Spleen (tissue), 11 donors: ENCODE measurements at regions not wholly inside any gene's neighbourhood (a gene's known extent, or its start where the extent isn't known, plus 50 kb on each side); places are given as distances from the start of the nearest gene placed in this dataset.

Source experiments
- DNase-seq: peaks from one replicate; pipeline ENCODE4 v3.0.0-alpha.2; 2020
- H3K27ac ChIP-seq, 8 donors: fragments of 200-600 bp; sonication (generic) in 7 of 8; 1 replicate in 4 of 8; 2 replicates in 4 of 8; pipeline versions ENCODE4 v1.5.0 to v1.8.0; 2016 to 2021; ENCODE audit warnings: inconsistent platforms in 4 of 8, mild to moderate bottlenecking in 4 of 8, moderate library complexity in 1 of 8
- H3K27me3 ChIP-seq, 7 donors: fragments of 200-600 bp; sonication (generic) in 6 of 7; replicated peaks in 1 of 7; 1 replicate in 4 of 7; 2 replicates in 3 of 7; pipeline versions ENCODE4 v1.5.0 to v1.8.0; 2016 to 2021; ENCODE audit warnings: inconsistent platforms in 3 of 7, mild to moderate bottlenecking in 1 of 7
- H3K36me3 ChIP-seq, 6 donors: fragments of 200-600 bp; sonication (generic) in 5 of 6; 1 replicate in 4 of 6; 2 replicates in 2 of 6; pipeline versions ENCODE4 v1.5.0 to v1.8.0; 2016 to 2021; ENCODE audit warnings: inconsistent platforms in 2 of 6
- H3K4me1 ChIP-seq, 6 donors: fragments of 200-600 bp; sonication (generic) in 5 of 6; 1 replicate in 3 of 6; 2 replicates in 3 of 6; pipeline versions ENCODE4 v1.5.0 to v1.8.0; 2016 to 2021; ENCODE audit warnings: inconsistent platforms in 3 of 6
- H3K4me3 ChIP-seq, 8 donors: fragments of 200-600 bp; sonication (generic) in 7 of 8; 1 replicate in 4 of 8; 2 replicates in 4 of 8; pipeline versions ENCODE4 v1.5.0 to v1.8.0; 2016 to 2021; ENCODE audit warnings: inconsistent platforms in 4 of 8, mild to moderate bottlenecking in 4 of 8, moderate library complexity in 2 of 8
- H3K9me3 ChIP-seq, 8 donors: fragments of 200-600 bp; sonication (generic) in 7 of 8; 1 replicate in 4 of 8; 2 replicates in 4 of 8; pipeline versions ENCODE4 v1.5.0 to v1.8.0; 2016 to 2021; ENCODE audit warnings: inconsistent platforms in 4 of 8
- POLR2A ChIP-seq, 3 donors: fragments of 450-650 bp; IDR thresholded peaks; one replicate each; pipeline ENCODE4 v1.5.1; 2017; ENCODE audit warnings: antibody characterized with exemption in 3 of 3, mild to moderate bottlenecking in 1 of 3
- POLR2AphosphoS5 ChIP-seq, 3 donors: sonication (generic); formaldehyde crosslinking; IDR thresholded peaks; one replicate each; pipeline ENCODE4 v1.5.1; 2017; ENCODE audit warnings: antibody characterized with exemption in 3 of 3
- WGBS, 5 donors: extraction: QIAGEN DNeasy Blood & Tissue Kit in 3 of 5; methylation state at CpG; one replicate each; pipeline versions ENCODE4 v1.1.5 to v1.1.7; 2013 to 2018; 5-methylcytosine and 5-hydroxymethylcytosine counted together
- intact Hi-C: fragments of 100-400 bp; cut with DNase I; formaldehyde crosslinking; loops from one replicate; pipeline ENCODE4 v1.15.0; 2023; ENCODE audit warnings: low total_unique reads
- TF ChIP-seq, protein P1 (sequence below), 11 experiments: fragments of 200-600 bp in 7 of 11; fragments of 450-650 bp in 4 of 11; sonication (generic) in 4 of 11; IDR thresholded peaks in 8 of 11; conservative IDR thresholded peaks in 3 of 11; 1 replicate in 7 of 11; 2 replicates in 4 of 11; pipeline versions ENCODE4 v1.4.0 to v1.8.0; 2016 to 2021; ENCODE audit warnings: antibody characterized with exemption in 11 of 11, inconsistent platforms in 4 of 11, mild to moderate bottlenecking in 1 of 11
- donor health status: healthy with polysubstance abuse.
- donor health status: DM: no; HTN: no; CAD: no; lungs with moderate emphysema.
- donor health status: DM: no; HTN: no; CAD: no.
- donor health status: Bipolar disorder and iron deficiency.
- donor health status: healthy.
- donor health status: DM: no; HTN: no; CAD: no.
- donor health status: DM: yes; HTN: yes; CAD: no.

DNA sequence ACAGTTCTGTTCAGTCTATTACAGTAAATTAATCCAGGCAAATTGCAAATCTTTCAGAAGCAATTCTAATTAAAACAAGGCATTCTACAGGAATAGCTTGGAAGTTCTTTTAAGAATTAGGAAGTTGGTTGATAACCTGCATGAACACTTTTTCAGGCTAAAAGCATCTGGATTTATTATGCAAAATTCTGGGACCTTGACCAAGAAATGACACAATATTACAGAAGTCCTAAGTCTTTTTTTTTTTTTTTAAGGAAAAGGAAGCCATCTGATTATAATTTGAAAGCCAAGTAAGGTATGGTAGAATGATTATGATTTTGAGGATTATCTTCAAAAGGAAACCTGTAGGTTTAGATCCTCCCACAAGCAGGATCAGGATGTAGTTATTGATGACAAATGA, 74.7 kb upstream of the KCNK2 start:
- no peak overlapping the region for H3K27ac ChIP-seq
- TF ChIP-seq, protein P1, sequence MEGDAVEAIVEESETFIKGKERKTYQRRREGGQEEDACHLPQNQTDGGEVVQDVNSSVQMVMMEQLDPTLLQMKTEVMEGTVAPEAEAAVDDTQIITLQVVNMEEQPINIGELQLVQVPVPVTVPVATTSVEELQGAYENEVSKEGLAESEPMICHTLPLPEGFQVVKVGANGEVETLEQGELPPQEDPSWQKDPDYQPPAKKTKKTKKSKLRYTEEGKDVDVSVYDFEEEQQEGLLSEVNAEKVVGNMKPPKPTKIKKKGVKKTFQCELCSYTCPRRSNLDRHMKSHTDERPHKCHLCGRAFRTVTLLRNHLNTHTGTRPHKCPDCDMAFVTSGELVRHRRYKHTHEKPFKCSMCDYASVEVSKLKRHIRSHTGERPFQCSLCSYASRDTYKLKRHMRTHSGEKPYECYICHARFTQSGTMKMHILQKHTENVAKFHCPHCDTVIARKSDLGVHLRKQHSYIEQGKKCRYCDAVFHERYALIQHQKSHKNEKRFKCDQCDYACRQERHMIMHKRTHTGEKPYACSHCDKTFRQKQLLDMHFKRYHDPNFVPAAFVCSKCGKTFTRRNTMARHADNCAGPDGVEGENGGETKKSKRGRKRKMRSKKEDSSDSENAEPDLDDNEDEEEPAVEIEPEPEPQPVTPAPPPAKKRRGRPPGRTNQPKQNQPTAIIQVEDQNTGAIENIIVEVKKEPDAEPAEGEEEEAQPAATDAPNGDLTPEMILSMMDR (IDR thresholded peaks at IDR 0.05 in 8 of 11, conservative IDR thresholded peaks at IDR 0.05 in 3 of 11) = no peak
- TF ChIP-seq POLR2A (IDR thresholded peaks at IDR 0.05) (no peak), POLR2AphosphoS5 (IDR thresholded peaks at IDR 0.05) (no peak)

DNA sequence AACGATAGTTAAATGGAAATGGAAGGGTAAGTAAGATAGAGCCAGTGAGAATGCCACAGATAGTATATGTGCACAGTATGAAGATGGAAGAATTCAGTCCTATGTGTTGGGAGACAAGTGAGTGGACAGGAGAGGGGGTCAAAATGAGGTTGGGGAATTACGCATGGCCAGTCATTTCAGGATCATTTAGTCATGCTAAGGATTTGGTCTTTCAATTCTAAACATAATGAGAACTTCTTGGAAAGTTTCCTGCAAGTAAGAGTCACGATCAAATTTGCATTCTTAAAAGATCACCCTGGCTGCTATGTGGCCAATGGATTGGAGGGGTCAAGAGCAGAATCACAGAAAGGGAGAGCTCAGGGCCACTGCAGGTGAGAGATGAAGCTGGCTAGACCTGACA, 64.0 kb upstream of the KCNK2 start:
- no peak for DNase-seq
- H3K4me3 ChIP-seq = no peak overlapping the region
- H3K4me1 ChIP-seq = no peaks in the 10 kb centered on the region
- TF ChIP-seq POLR2AphosphoS5 (IDR thresholded peaks at IDR 0.05) (no peak), POLR2A (IDR thresholded peaks at IDR 0.05) (no peak)
- TF ChIP-seq, protein P1 (IDR thresholded peaks at IDR 0.05 in 8 of 11, conservative IDR thresholded peaks at IDR 0.05 in 3 of 11) = no peak
- H3K27me3 ChIP-seq = no peaks in the 10 kb centered on the region
- no peak overlapping the region for H3K27ac ChIP-seq
- peaks cover 0 to 11% (median 0%) of the 10 kb centered on the region in 8 donors for H3K9me3 ChIP-seq
- intact Hi-C loops = no loop called here
- WGBS, 5 donors = 44 to 76% (median 55%) methylated on average over 3 of the region's 3 CpGs
- no peaks in the 10 kb centered on the region for H3K36me3 ChIP-seq

More for the DNA sequence above, 74.7 kb upstream of the KCNK2 start:
- H3K36me3 ChIP-seq = no peaks in the 10 kb centered on the region
- H3K4me1 ChIP-seq = no peaks in the 10 kb centered on the region
- DNase-seq = no peak
- H3K9me3 ChIP-seq = no peaks in the 10 kb centered on the region
- intact Hi-C loops = no loop called here
- no peak overlapping the region for H3K4me3 ChIP-seq
- no peaks in the 10 kb centered on the region for H3K27me3 ChIP-seq

DNA sequence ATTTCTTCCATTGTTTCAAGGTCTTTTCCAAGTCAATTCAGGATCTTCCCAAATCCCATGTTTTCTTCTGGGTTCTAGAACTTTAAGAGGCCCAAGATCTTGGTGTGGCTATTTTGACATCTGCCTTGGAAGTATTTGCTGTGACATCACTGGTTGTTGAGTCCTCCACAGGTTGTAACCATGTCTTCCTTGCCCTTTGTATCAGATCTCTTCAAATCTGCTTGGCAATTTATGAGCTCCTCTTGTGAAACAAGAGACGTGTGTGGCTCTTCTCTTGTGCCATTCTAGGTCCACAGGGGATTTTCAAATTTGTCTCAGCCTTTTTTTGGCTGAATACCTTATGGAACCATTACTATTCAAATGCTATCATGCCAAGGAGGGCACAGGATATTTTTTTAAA, 60.3 kb upstream of the KCNK2 start:
- Histone ChIP-seq H3K27ac (no peak overlapping the region), H3K4me1 (no peaks in the 10 kb centered on the region), H3K4me3 (no peak overlapping the region), H3K27me3 (no peaks in the 10 kb centered on the region), H3K9me3 (peaks cover 0 to 2% (median 0%) of the 10 kb centered on the region in 8 donors), H3K36me3 (no peaks in the 10 kb centered on the region)
- intact Hi-C loops = no loop called here
- 14 to 86% (median 30%) methylated on average over 1 of the region's 1 CpG for WGBS, 5 donors
- TF ChIP-seq POLR2A (IDR thresholded peaks at IDR 0.05) = no peak
- TF ChIP-seq, protein P1 (IDR thresholded peaks at IDR 0.05 in 8 of 11, conservative IDR thresholded peaks at IDR 0.05 in 3 of 11) = no peak
- TF ChIP-seq POLR2AphosphoS5 (IDR thresholded peaks at IDR 0.05) = no peak
- DNase-seq = no peak

DNA sequence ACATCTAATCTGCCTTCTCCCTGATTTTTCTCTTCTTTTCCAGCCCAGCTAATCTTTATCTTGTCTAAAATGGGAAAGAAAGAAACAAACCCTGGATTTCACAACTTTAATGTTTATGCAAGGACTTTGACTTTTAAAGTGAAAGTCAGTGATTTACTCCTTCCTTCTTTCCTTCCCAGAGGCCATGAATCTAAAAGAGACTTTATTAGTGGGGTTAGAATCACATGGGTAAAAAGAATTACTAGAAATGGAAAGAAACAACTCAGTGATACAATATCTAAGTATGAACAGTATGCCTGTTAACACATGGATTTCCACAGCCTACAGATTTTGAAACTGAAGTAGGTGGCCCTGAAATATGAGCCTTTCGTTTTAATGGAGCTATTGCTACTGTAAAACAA, 59.8 kb upstream of the KCNK2 start:
- Histone ChIP-seq H3K27me3 (no peaks in the 10 kb centered on the region), H3K4me1 (no peaks in the 10 kb centered on the region), H3K36me3 (no peaks in the 10 kb centered on the region), H3K27ac (no peak overlapping the region), H3K9me3 (no peaks in the 10 kb centered on the region), H3K4me3 (no peak overlapping the region)
- TF ChIP-seq, protein P1 (IDR thresholded peaks at IDR 0.05 in 8 of 11, conservative IDR thresholded peaks at IDR 0.05 in 3 of 11) = no peak
- TF ChIP-seq POLR2AphosphoS5 (IDR thresholded peaks at IDR 0.05) (no peak), POLR2A (IDR thresholded peaks at IDR 0.05) (no peak)
- no peak for DNase-seq
- 53 to 77% (median 62%) methylated on average over 1 of the region's 1 CpG for WGBS, 5 donors
- intact Hi-C loops = no loop called here
